ENCODE measurements at regions not wholly inside any gene's neighbourhood (a gene's known extent, or its start where the extent isn't known, plus 50 kb on each side); places are given as distances from the start of the nearest gene placed in this dataset.

DNA sequence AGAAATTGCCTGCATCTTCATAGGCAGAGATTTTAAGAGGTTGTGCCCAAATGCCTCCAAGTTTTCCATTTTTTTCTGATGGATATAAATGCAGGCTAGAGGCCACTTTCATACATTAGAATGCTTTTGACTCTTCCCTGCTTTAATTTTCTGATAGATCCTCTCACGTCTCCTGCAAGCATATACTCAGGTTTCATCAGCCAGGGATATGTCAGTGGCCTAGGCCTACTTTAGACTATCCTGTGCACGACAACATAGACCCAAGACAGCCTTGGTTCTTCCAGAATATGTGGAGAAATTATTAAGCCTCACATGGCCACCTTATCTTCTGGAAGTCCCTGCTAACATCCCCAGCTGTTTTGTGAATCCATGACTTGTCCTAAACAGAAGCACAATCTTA, 415.9 kb downstream of the TDRD15 start:
- ATAC-seq (no peak), DNase-seq (ENCODE audit: low read depth, low spot score) (no peak)
- BruUV-seq (replicated peaks): no TSS peak
- H3K4me3 ChIP-seq (ENCODE audit: low read depth in 2 of 2, low read length in 2 of 2): no peak overlapping the region
- H3K36me3 ChIP-seq (ENCODE audit: control insufficient read depth, insufficient read depth, low read length): no peaks in the 10 kb centered on the region
- intact Hi-C loops (cut with micrococcal nuclease; ENCODE audit: unreplicated experiment): no loop called here
- H3K4me1 ChIP-seq (ENCODE audit: control insufficient read depth, insufficient read depth, low read length): no peaks in the 10 kb centered on the region
- POLR2A ChIA-PET: no interaction called here
- H3K9me3 ChIP-seq (ENCODE audit: control insufficient read depth, insufficient read depth, low read depth, low read length): no peaks in the 10 kb centered on the region; the same call in 1 of the 2 replicates
- TF ChIP-seq POLR2AphosphoS5 (IDR thresholded peaks at IDR 0.05; ENCODE audit: low read depth, low read length): no peak
- TF ChIP-seq, protein P1, sequence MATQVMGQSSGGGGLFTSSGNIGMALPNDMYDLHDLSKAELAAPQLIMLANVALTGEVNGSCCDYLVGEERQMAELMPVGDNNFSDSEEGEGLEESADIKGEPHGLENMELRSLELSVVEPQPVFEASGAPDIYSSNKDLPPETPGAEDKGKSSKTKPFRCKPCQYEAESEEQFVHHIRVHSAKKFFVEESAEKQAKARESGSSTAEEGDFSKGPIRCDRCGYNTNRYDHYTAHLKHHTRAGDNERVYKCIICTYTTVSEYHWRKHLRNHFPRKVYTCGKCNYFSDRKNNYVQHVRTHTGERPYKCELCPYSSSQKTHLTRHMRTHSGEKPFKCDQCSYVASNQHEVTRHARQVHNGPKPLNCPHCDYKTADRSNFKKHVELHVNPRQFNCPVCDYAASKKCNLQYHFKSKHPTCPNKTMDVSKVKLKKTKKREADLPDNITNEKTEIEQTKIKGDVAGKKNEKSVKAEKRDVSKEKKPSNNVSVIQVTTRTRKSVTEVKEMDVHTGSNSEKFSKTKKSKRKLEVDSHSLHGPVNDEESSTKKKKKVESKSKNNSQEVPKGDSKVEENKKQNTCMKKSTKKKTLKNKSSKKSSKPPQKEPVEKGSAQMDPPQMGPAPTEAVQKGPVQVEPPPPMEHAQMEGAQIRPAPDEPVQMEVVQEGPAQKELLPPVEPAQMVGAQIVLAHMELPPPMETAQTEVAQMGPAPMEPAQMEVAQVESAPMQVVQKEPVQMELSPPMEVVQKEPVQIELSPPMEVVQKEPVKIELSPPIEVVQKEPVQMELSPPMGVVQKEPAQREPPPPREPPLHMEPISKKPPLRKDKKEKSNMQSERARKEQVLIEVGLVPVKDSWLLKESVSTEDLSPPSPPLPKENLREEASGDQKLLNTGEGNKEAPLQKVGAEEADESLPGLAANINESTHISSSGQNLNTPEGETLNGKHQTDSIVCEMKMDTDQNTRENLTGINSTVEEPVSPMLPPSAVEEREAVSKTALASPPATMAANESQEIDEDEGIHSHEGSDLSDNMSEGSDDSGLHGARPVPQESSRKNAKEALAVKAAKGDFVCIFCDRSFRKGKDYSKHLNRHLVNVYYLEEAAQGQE (IDR thresholded peaks at IDR 0.05; ENCODE audit: insufficient read depth in 1 of 2, low read depth in 2 of 2, low read length in 1 of 2): no peak
- TF ChIP-seq SIN3A (IDR thresholded peaks at IDR 0.05; ENCODE audit: borderline replicate concordance, insufficient read depth, low read depth, low read length): no peak
- no peak for TF ChIP-seq TCF7L2 (IDR thresholded peaks at IDR 0.05; ENCODE audit: low read depth, low read length)
- TF ChIP-seq, protein P2, sequence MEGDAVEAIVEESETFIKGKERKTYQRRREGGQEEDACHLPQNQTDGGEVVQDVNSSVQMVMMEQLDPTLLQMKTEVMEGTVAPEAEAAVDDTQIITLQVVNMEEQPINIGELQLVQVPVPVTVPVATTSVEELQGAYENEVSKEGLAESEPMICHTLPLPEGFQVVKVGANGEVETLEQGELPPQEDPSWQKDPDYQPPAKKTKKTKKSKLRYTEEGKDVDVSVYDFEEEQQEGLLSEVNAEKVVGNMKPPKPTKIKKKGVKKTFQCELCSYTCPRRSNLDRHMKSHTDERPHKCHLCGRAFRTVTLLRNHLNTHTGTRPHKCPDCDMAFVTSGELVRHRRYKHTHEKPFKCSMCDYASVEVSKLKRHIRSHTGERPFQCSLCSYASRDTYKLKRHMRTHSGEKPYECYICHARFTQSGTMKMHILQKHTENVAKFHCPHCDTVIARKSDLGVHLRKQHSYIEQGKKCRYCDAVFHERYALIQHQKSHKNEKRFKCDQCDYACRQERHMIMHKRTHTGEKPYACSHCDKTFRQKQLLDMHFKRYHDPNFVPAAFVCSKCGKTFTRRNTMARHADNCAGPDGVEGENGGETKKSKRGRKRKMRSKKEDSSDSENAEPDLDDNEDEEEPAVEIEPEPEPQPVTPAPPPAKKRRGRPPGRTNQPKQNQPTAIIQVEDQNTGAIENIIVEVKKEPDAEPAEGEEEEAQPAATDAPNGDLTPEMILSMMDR (IDR thresholded peaks at IDR 0.05): no peak
- no peaks in the 10 kb centered on the region for H3K27me3 ChIP-seq (ENCODE audit: control insufficient read depth, insufficient read depth, low read length)
- no peak overlapping the region for H3K27ac ChIP-seq (ENCODE audit: low read length)
- in situ Hi-C loops (cut with HindIII; ENCODE audit: low pct_unique_long_range_greater_than_20kb, low sequenced_read_pairs): no loop called here
- CTCF ChIA-PET: no interaction called here

DNA sequence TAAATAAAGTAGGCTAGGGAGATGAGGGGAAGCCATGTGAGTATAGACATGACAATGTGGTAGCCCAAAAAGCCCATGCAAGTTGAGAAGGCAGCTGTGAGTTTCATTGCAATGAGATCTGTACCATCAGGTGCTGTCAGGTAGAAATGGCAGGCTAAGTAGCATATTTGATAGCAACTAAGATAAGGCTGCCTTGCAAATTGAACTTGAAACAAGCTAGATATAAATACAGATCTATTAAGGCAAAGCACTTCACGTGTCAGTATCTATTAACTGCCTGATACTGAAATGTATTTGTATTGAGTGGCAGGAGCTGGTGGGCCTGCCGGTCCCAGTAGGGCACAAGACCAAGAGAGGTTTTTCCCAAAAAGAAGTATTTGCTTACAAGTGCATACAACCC, 419.9 kb downstream of the TDRD15 start:
- no TSS peak for BruUV-seq (replicated peaks)
- DNase-seq (ENCODE audit: low read depth, low spot score): no peak
- no peaks in the 10 kb centered on the region for H3K27me3 ChIP-seq (ENCODE audit: control insufficient read depth, insufficient read depth, low read length)
- in situ Hi-C loops (cut with HindIII; ENCODE audit: low pct_unique_long_range_greater_than_20kb, low sequenced_read_pairs): no loop called here
- no peaks in the 10 kb centered on the region for H3K36me3 ChIP-seq (ENCODE audit: control insufficient read depth, insufficient read depth, low read length)
- no peak overlapping the region for H3K4me3 ChIP-seq (ENCODE audit: low read depth in 2 of 2, low read length in 2 of 2)
- ChIA-PET CTCF (no interaction called here), POLR2A (no interaction called here)
- H3K9me3 ChIP-seq (ENCODE audit: control insufficient read depth, insufficient read depth, low read depth, low read length): no peaks in the 10 kb centered on the region; the same call in 1 of the 2 replicates
- intact Hi-C loops (cut with micrococcal nuclease; ENCODE audit: unreplicated experiment): no loop called here
- H3K4me1 ChIP-seq (ENCODE audit: control insufficient read depth, insufficient read depth, low read length): no peaks in the 10 kb centered on the region
- no peak overlapping the region for H3K27ac ChIP-seq (ENCODE audit: low read length)
- TF ChIP-seq, protein P1 (IDR thresholded peaks at IDR 0.05; ENCODE audit: insufficient read depth in 1 of 2, low read depth in 2 of 2, low read length in 1 of 2): no peak
- TF ChIP-seq SIN3A (IDR thresholded peaks at IDR 0.05; ENCODE audit: borderline replicate concordance, insufficient read depth, low read depth, low read length) (no peak), POLR2AphosphoS5 (IDR thresholded peaks at IDR 0.05; ENCODE audit: low read depth, low read length) (no peak), TCF7L2 (IDR thresholded peaks at IDR 0.05; ENCODE audit: low read depth, low read length) (no peak)
- TF ChIP-seq, protein P2 (IDR thresholded peaks at IDR 0.05): no peak
- ATAC-seq: no peak

Measured in Panc1 (cell line).